ENCODE measurements at regions not wholly inside any gene's neighbourhood (a gene's known extent, or its start where the extent isn't known, plus 50 kb on each side); places are given as distances from the start of the nearest gene placed in this dataset.

DNA sequence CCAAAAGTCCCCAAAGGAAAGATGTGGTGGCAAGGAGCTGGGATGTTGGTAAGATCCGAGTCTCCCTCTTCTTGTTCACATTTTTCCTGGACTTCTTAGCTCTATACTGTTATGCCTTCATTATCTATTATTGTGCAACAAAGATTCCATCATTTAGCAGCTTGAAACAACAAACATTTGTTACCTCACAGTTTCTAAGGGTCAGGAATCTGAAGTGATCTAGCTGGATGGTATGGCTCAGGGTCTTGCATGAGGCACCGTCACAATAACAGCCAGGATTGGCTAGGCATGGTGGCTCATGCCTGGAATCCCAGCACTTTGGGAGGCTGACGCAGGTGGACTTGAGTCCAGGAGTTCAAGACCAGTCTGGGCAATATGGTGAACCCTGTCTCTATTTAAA, 51.1 kb upstream of the KRAS start:
- intact Hi-C loops (cut with micrococcal nuclease) = no loop called here

Measured in T-helper 2 cell treated with Interferon-gamma antibody and Interleukin-4, amounts not matched to agents 100 ng/mL and 5 ng/mL, for 36 hours (primary cell).